GM10266 (cell line): ENCODE measurements at regions not wholly inside any gene's neighbourhood (a gene's known extent, or its start where the extent isn't known, plus 50 kb on each side); places are given as distances from the start of the nearest gene placed in this dataset.

Experiments used
- DNase-seq: peaks from one replicate; pipeline ENCODE4 v3.0.0; 2012; ENCODE audit errors: extremely low spot score
- CTCF ChIP-seq: IDR thresholded peaks from 2 replicates; pipeline ENCODE4 v1.5.1; 2012; ENCODE audit warnings: mild to moderate bottlenecking, low read depth; ENCODE audit not compliant: control insufficient read depth, insufficient read depth; ENCODE audit errors: missing control alignments

- TF ChIP-seq CTCF, result no peak
- DNase-seq, result no peak
Measured at GRCh38 chr4:32661229-32661628, 1941.1 kb downstream of the PCDH7 start.

- no peak for DNase-seq
- no peak for TF ChIP-seq CTCF
Measured at GRCh38 chr4:32662803-32663202, 1942.6 kb downstream of the PCDH7 start.

DNA sequence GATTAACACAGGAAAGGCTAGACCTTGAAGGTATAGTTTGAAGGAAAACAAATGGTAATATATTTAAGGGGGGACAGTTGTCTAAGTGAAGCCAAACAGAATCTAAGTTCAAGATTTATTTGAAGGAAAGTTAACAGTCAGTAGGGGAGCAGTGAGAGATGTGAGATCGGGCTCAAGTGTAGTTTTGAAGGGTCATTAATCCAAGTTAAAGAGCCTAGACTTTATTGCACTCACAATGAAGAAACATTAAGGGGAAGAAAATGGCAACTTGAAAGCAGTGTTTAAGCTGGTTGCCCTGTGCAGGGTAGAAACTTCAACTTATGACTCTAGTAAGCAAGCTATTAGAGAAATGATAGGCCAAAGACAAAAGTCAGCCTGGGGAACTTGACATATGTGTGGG lies 1952.2 kb downstream of the PCDH7 start:
- TF ChIP-seq CTCF, result no peak
- DNase-seq, result no peak

- TF ChIP-seq CTCF, result no peak
- DNase-seq, result no peak
Measured at GRCh38 chr4:32680946-32681345, 1960.8 kb downstream of the PCDH7 start.

GRCh38 chr4:32684160-32684559 lies 1964.0 kb downstream of the PCDH7 start:
- DNase-seq, result no peak
- TF ChIP-seq CTCF, result no peak

DNA sequence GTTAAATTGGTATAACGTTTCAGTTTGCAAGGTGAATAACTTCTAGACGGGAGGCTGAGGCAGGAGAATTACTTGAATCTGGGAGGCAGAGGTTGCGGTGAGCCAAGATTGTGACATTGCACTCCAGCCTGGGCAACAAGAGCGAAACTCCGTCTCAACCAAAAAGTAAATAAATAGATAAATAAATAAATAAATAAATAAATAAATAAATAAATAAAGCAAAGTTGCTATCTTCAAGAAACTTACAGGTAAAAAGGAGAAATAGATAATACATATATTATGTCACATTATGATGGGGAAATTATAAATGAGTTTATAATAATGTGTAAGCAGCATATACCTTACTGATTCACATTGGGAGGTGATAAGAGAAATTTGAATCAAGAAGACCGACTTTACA lies 1966.0 kb downstream of the PCDH7 start:
- no peak for DNase-seq
- TF ChIP-seq CTCF, result no peak

GRCh38 chr4:32689518-32689917 lies 1969.3 kb downstream of the PCDH7 start:
- DNase-seq, result no peak
- no peak for TF ChIP-seq CTCF

GRCh38 chr4:32697281-32697814 lies 1977.2 kb downstream of the PCDH7 start:
- no peak for DNase-seq
- TF ChIP-seq CTCF, result no peak
